A549 (cell line): ENCODE measurements at regions not wholly inside any gene's neighbourhood (a gene's known extent, or its start where the extent isn't known, plus 50 kb on each side); places are given as distances from the start of the nearest gene placed in this dataset.

Source experiments
- ATAC-seq, 2 experiments: fragments of 200-7000 bp in 1 of 2; fragments of >200 bp in 1 of 2; cut with Nextera tagmentation in 1 of 2; cut with Tn5 transposase in 1 of 2; 3 replicates each; pipeline versions ENCODE4 v1.8.0 to v1.9.1; 2018 to 2020; ENCODE audit warnings: mild to moderate bottlenecking in 1 of 2, moderate library complexity in 1 of 2
- CTCF ChIA-PET: fragments of 300-600 bp; sonication (Branson Sonifier 250); formaldehyde crosslinking; extraction: SDS; loops from one replicate; lab custom pipeline; 2021; ENCODE audit warnings: antibody characterized with exemption, inconsistent platforms; lab: Yijun Ruan, JAX
- POLR2A ChIA-PET: fragments of 350-600 bp; formaldehyde crosslinking; extraction: SDS; loops from one replicate; lab custom pipeline; 2021; ENCODE audit warnings: antibody characterized with exemption, inconsistent platforms; lab: Yijun Ruan, JAX
- DNase-seq, 2 experiments: peaks; one replicate each; pipeline versions ENCODE4 v3.0.0 to v3.0.0-alpha.2; 2011 to 2016; ENCODE audit warnings: low read depth in 1 of 2, low spot score in 1 of 2
- FAIRE-seq: peaks from 2 replicates; lab custom pipeline; 2011; peaks lifted over from hg19 to GRCh38; lab: Jason Lieb, UNC
- H3K27ac ChIP-seq, 2 experiments: fragments of >200 bp; sonication (Bioruptor Twin); formaldehyde crosslinking; 3 replicates each; pipeline ENCODE4 v1.5.1; 2016 to 2017
- H3K4me1 ChIP-seq: fragments of >200 bp; sonication (Bioruptor Twin); formaldehyde crosslinking; 3 replicates; pipeline ENCODE4 v1.6.1; 2016
- H3K4me2 ChIP-seq: fragments of >200 bp; sonication (Bioruptor Twin); formaldehyde crosslinking; 3 replicates; pipeline ENCODE4 v1.6.1; 2016
- H3K4me3 ChIP-seq: fragments of >200 bp; sonication (Bioruptor Twin); formaldehyde crosslinking; 3 replicates; pipeline ENCODE4 v1.5.1; 2016
- H3K9me3 ChIP-seq: fragments of >200 bp; sonication (Bioruptor Twin); formaldehyde crosslinking; 3 replicates; pipeline ENCODE4 v1.6.1; 2016
- FOXS1 ChIP-seq: fragments of 250-450 bp; sonication (Bioruptor Pico); IDR thresholded peaks from 2 replicates; pipeline ENCODE4 v1.5.0; 2020; ENCODE audit warnings: mild to moderate bottlenecking, moderate library complexity
- HEYL ChIP-seq: fragments of 250-450 bp; sonication (Bioruptor Pico); IDR thresholded peaks from 2 replicates; pipeline ENCODE4 v1.8.0; 2021; ENCODE audit warnings: mild to moderate bottlenecking, moderate library complexity
- KDM5A ChIP-seq: fragments of 200-600 bp; sonication (generic); IDR thresholded peaks from 2 replicates; pipeline ENCODE4 v1.6.1; 2016; ENCODE audit warnings: antibody characterized with exemption, mild to moderate bottlenecking
- NFE2L2 ChIP-seq: fragments of 150-350 bp; conservative IDR thresholded peaks from 2 replicates; pipeline ENCODE4 v1.6.1; 2014; ENCODE audit warnings: low read length
- PHF8 ChIP-seq: fragments of 200-600 bp; sonication (generic); IDR thresholded peaks from 2 replicates; pipeline ENCODE4 v1.6.1; 2016; ENCODE audit warnings: low read depth, mild to moderate bottlenecking, antibody characterized with exemption, moderate library complexity, borderline replicate concordance
- POLR2AphosphoS2 ChIP-seq: conservative IDR thresholded peaks from 2 replicates; pipeline ENCODE4 v1.6.1; 2012; ENCODE audit warnings: low read length, improper control_type of control experiment, inconsistent platforms
- RCOR1 ChIP-seq: fragments of 150-350 bp; IDR thresholded peaks from 2 replicates; pipeline ENCODE4 v1.6.1; 2014; ENCODE audit warnings: antibody characterized with exemption, low read length, low read depth
- RFX5 ChIP-seq: fragments of 450-650 bp; IDR thresholded peaks from 2 replicates; pipeline ENCODE4 v1.7.1; 2014; ENCODE audit warnings: antibody characterized with exemption, mild to moderate bottlenecking, moderate library complexity
- SREBF2 ChIP-seq: fragments of 450-650 bp; IDR thresholded peaks from 2 replicates; pipeline ENCODE4 v1.6.1; 2014; ENCODE audit warnings: mild to moderate bottlenecking, moderate library complexity
- TFCP2L1 ChIP-seq: fragments of 250-450 bp; sonication (Bioruptor Pico); IDR thresholded peaks from 2 replicates; pipeline ENCODE4 v1.5.0; 2021; ENCODE audit warnings: mild to moderate bottlenecking
- ZFP36 ChIP-seq: fragments of 450-650 bp; IDR thresholded peaks from 2 replicates; pipeline ENCODE4 v1.6.1; 2014; ENCODE audit warnings: borderline replicate concordance; ENCODE audit not compliant: partially characterized antibody
- ZNF302 ChIP-seq: fragments of 250-450 bp; sonication (Bioruptor Pico); IDR thresholded peaks from 2 replicates; pipeline ENCODE4 v1.9.0; 2021; ENCODE audit warnings: inconsistent platforms, mild to moderate bottlenecking, moderate library complexity
- WGBS: methylation state at CpG from one replicate; pipeline ENCODE4 v1.1.6; 2017; ENCODE audit errors: missing lambda C conversion rate; 5-methylcytosine and 5-hydroxymethylcytosine counted together
- TF ChIP-seq, protein P1 (sequence below): IDR thresholded peaks from 2 replicates; pipeline ENCODE4 v1.6.1; 2012
- TF ChIP-seq, protein P2 (sequence below): fragments of 450-650 bp; IDR thresholded peaks from 2 replicates; pipeline ENCODE4 v1.6.1; 2014; ENCODE audit warnings: antibody characterized with exemption
- TF ChIP-seq, protein P3 (sequence below): fragments of >200 bp; sonication (Bioruptor Twin); formaldehyde crosslinking; IDR thresholded peaks from 3 replicates; pipeline ENCODE4 v1.6.1; 2016

DNA sequence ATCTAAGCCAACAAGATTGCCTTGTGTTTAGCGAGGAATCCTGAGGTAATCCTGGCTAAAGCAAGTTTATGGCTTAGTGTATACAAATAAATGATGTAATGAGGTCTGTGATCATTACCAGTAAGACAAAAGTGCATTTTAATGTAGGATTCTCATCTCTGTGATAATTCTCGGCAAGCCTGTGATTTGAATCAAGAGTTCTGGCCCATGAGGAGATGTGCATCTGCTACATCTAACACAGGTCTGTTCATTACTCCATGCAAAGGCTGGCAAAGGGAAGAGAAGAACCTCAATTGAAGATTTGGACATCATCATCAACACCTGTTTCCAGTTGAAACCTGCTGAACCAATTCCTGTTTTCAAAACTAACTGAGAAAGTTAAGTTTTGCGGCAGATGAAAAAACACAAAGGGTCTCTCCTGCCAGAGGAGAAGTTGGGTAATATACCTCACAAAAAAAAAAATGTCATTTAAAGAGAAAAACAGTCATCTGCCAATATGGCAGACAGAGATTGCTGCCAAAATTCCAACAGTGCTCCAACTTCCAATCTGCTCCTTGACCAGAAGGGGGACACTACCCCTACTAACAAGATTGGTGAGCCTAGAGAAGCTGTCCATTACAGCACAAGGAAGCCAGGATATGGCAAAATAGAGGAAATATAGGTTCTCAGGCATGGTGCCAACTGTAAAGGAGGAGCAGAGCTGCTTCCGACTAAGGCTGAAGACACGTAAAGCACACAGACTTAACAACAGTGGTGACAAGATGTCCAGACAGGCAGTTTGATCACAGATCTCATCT lies 453.7 kb downstream of the TTLL7 start (continued):
- no peak for TF ChIP-seq ZNF302

DNA sequence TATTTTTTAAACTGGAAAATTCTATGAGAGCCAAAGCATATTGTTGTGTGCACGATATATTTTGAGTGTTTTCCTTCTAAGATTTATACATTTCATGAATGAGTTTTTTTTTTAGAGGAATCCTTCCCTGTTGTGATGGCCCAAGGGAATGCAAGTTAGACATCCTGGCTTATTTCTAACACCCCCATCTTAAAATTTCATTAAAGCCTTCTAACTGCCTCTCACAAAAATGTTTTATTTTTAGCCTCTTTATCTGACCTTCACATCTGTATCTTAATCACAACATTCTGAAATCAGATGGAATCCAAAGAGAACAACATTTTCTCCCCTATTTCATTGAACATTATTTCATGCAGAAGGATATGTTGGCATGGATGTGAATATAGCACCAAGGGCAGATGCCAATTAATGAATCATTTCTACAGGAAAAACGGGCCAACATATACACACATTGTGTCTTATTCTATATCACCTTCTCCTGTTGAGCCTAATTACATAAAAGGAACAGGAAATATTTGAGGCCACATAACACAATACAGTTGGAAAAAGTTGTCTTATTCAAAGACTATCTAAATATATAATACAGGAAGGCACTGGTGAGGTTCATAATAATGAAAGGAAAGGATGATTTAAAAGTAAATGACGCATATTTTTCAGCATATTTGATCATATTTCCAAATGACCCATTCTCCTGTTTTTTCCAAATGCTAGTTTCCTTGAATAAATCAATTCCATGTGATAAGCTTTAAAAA lies 455.5 kb downstream of the TTLL7 start:
- Histone ChIP-seq H3K4me3 (no peak overlapping the region), H3K9me3 (no peaks in the 10 kb centered on the region), H3K27ac (no peak overlapping the region), H3K4me2 (no peak overlapping the region), H3K4me1 (no peaks in the 10 kb centered on the region)
- TF ChIP-seq POLR2AphosphoS2 (no peak), ZFP36 (no peak), PHF8 (no peak), FOXS1 (CRISPR knock-in tag) (no peak), SREBF2 (no peak), RFX5 (no peak), TFCP2L1 (CRISPR knock-in tag) (no peak), KDM5A (no peak), NFE2L2 (no peak)
- TF ChIP-seq, protein P1, sequence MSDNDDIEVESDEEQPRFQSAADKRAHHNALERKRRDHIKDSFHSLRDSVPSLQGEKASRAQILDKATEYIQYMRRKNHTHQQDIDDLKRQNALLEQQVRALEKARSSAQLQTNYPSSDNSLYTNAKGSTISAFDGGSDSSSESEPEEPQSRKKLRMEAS, result no peak
- TF ChIP-seq, protein P2, sequence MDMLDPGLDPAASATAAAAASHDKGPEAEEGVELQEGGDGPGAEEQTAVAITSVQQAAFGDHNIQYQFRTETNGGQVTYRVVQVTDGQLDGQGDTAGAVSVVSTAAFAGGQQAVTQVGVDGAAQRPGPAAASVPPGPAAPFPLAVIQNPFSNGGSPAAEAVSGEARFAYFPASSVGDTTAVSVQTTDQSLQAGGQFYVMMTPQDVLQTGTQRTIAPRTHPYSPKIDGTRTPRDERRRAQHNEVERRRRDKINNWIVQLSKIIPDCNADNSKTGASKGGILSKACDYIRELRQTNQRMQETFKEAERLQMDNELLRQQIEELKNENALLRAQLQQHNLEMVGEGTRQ, result no peak
- TF ChIP-seq, protein P3, sequence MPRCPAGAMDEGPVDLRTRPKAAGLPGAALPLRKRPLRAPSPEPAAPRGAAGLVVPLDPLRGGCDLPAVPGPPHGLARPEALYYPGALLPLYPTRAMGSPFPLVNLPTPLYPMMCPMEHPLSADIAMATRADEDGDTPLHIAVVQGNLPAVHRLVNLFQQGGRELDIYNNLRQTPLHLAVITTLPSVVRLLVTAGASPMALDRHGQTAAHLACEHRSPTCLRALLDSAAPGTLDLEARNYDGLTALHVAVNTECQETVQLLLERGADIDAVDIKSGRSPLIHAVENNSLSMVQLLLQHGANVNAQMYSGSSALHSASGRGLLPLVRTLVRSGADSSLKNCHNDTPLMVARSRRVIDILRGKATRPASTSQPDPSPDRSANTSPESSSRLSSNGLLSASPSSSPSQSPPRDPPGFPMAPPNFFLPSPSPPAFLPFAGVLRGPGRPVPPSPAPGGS, result no peak
- FAIRE-seq, result no peak
- no peak for DNase-seq
- POLR2A ChIA-PET, result no interaction called here
- CTCF ChIA-PET, result no interaction called here
- 3% methylated on average over 3 of the region's 3 CpGs for WGBS
- no peak for ATAC-seq

DNA sequence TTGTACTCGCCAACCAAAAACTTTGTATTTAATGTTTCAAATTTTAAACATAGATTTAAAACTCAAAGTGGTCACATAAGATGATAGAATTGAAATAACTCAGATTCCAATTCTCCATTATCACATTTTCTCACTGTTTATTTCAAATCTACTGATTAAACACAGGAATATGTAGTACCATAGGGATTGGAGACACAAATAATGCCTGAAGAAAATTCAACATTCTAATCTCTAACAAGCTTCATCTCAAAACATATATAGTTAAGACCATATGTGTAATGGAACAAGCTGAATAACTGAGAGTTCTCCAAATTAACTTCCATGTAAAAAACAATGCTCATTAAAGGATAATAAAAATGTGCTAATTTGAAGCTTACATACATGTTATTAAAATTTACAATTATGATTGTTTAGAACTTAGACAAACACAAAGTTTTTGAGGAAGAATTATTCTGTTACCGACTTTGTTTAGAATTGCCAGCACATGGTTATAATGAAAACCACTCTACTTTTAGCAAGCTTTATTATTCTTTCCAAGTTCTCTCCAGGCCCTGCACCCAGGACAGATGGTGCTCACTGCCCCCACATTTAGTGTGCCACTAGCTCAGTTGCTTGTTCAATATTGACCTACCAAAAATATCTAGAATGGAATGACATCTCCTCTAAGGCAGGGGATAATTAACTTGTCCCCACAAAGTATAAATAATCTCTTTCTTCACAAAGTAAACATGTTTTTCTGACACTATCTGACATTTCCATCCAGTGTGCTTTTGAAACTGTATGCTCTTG lies 467.2 kb downstream of the TTLL7 start:
- POLR2A ChIA-PET, result no interaction called here
- CTCF ChIA-PET, result interaction anchor here (0.6 kb wide), 1 partner anchor 539 kb away, joined by 3 read pairs; no protein-coding TSS in a partner anchor
- FAIRE-seq (no peak), DNase-seq (no peak), ATAC-seq (no peak)
- no peaks in the 10 kb centered on the region for H3K9me3 ChIP-seq
- H3K4me3 ChIP-seq, result no peak overlapping the region
- H3K27ac ChIP-seq, result no peak overlapping the region
- 25% methylated on average over 2 of the region's 2 CpGs for WGBS
- H3K4me1 ChIP-seq, result no peaks in the 10 kb centered on the region
- no peak overlapping the region for H3K4me2 ChIP-seq
- no peak for TF ChIP-seq RFX5
- no peak for TF ChIP-seq PHF8
- no peak for TF ChIP-seq HEYL (CRISPR knock-in tag)
- TF ChIP-seq NFE2L2, result no peak
- no peak for TF ChIP-seq RCOR1
- TF ChIP-seq, protein P3, result no peak
